GM12874 (cell line): ENCODE measurements at regions not wholly inside any gene's neighbourhood (a gene's known extent, or its start where the extent isn't known, plus 50 kb on each side); places are given as distances from the start of the nearest gene placed in this dataset.

Experiments used
- CTCF ChIP-seq: IDR thresholded peaks from 2 replicates; pipeline ENCODE4 v1.5.1; 2011; ENCODE audit warnings: low read depth, mild to moderate bottlenecking, control low read depth, low read length, moderate library complexity; ENCODE audit not compliant: insufficient read depth

- TF ChIP-seq CTCF = no peak
Measured at GRCh38 chr1:239126884-239127283, 259.5 kb upstream of the CHRM3 start.

GRCh38 chr1:239125893-239126292, 260.5 kb upstream of the CHRM3 start:
- no peak for TF ChIP-seq CTCF

- TF ChIP-seq CTCF = no peak
Measured at GRCh38 chr1:239125027-239125426, 261.3 kb upstream of the CHRM3 start.

GRCh38 chr1:239123260-239123659, 263.1 kb upstream of the CHRM3 start:
- TF ChIP-seq CTCF = no peak

- TF ChIP-seq CTCF = no peak
Measured at GRCh38 chr1:239112101-239112935, 274.1 kb upstream of the CHRM3 start.

GRCh38 chr1:239107676-239108075, 278.7 kb upstream of the CHRM3 start:
- no peak for TF ChIP-seq CTCF

- TF ChIP-seq CTCF = no peak
Measured at GRCh38 chr1:239098400-239099037, 287.8 kb upstream of the CHRM3 start.
